Ectodermal cell (in vitro differentiated cells): ENCODE measurements at regions not wholly inside any gene's neighbourhood (a gene's known extent, or its start where the extent isn't known, plus 50 kb on each side); places are given as distances from the start of the nearest gene placed in this dataset.

Source experiments
- H3K27ac ChIP-seq: 2 replicates; pipeline ENCODE4 v1.7.0; 2013; ENCODE audit warnings: mild to moderate bottlenecking, low read depth, low read length; ENCODE audit not compliant: insufficient read depth, poor library complexity, severe bottlenecking
- H3K27me3 ChIP-seq: 2 replicates; pipeline ENCODE4 v1.7.0; 2013; ENCODE audit warnings: mild to moderate bottlenecking, low read length; ENCODE audit not compliant: insufficient read depth, control insufficient read depth, poor library complexity, severe bottlenecking
- H3K36me3 ChIP-seq: one replicate; pipeline ENCODE4 v1.7.0; 2013; ENCODE audit warnings: low read length; ENCODE audit not compliant: control insufficient read depth, insufficient read depth
- H3K4me1 ChIP-seq: one replicate; pipeline ENCODE4 v1.7.0; 2013; ENCODE audit warnings: low read length; ENCODE audit not compliant: control insufficient read depth, insufficient read depth
- H3K4me3 ChIP-seq: 2 replicates; pipeline ENCODE4 v1.7.0; 2013; ENCODE audit warnings: low read depth, low read length, control low read depth; ENCODE audit not compliant: insufficient read depth
- H3K9me3 ChIP-seq: 2 replicates; pipeline ENCODE4 v1.7.0; 2013; ENCODE audit warnings: mild to moderate bottlenecking, low read length, moderate library complexity; ENCODE audit not compliant: control insufficient read depth
- whole genome bisulfite sequencing, 2 experiments: methylation state at CpG; one replicate each; pipeline ENCODE4 v1.1.7; 2013; ENCODE audit warnings: missing lambda C conversion rate in 2 of 2; 5-methylcytosine and 5-hydroxymethylcytosine counted together

DNA sequence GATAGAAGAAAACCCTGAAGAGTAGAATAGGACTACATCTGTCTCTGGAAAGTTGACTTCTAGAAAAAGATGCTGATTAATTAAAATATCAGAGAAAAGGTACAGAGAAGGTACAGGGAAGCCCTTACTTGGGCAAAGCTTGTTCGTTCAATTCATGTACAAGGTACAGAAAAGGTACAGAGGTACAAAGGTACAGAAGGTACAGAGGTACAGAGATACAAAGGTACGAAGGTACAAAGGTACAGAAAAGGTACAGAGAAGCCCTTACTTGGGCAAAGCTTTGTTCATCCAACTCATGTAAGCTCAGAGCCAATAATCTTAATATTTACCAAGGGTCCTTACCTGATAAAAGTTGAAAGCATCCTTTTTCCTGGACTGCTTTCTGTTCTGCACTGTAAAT lies 182.3 kb downstream of the PCSK1 start:
- peaks cover 7% of the 10 kb centered on the region for H3K4me1 ChIP-seq
- no peaks in the 10 kb centered on the region for H3K27me3 ChIP-seq
- 89 to 91% methylated on average over 2 of the region's 2 CpGs for WGBS, 2 experiments
- H3K27ac ChIP-seq: no peak overlapping the region
- no peaks in the 10 kb centered on the region for H3K9me3 ChIP-seq
- H3K4me3 ChIP-seq: no peak overlapping the region
- no peaks in the 10 kb centered on the region for H3K36me3 ChIP-seq

DNA sequence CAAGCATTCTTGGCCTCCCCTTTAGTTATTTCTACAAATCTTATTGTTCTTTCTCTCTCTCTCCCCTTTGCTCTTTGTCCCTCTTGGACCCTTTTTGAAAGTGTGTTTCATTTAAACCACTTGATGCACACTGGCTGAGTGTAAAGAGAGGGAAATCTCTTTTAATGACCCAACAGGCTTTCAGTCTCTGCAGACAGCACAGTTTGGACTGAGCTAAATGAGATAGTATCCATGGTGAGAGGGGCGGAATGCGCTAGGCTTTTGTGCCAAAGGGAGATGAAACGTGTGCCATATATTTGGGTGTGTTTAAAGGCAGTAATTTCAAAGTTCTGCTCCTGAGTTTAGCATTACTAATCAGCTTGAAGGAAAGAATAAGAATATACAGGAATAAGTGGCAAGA lies 184.9 kb downstream of the PCSK1 start:
- no peaks in the 10 kb centered on the region for H3K9me3 ChIP-seq
- no peak overlapping the region for H3K4me3 ChIP-seq
- 85 to 86% methylated on average over 3 of the region's 3 CpGs for WGBS, 2 experiments
- no peaks in the 10 kb centered on the region for H3K36me3 ChIP-seq
- no peaks in the 10 kb centered on the region for H3K27me3 ChIP-seq
- peak overlapping the region; percentile 45 for H3K27ac ChIP-seq
- H3K4me1 ChIP-seq: peaks cover 7% of the 10 kb centered on the region

DNA sequence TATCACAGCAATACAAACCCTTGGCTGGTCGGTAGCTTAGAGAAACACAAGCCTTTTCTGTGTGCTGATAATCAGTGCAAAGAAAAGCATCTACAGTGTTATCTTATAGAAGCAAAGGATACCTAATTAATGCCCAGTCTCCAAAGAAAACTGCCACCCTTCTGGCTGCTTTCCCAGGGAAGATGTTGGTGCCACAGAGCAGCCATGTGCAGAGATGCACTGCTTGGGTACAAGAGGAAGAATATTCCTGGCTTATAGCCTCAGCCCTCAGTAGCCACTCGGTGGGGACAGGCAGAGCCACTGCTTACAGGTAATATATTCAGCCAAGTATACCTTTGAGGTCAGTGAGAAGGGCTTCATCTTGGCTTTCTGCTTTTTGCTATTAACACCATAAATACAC lies 185.3 kb downstream of the PCSK1 start:
- no peak overlapping the region for H3K4me3 ChIP-seq
- peaks cover 7% of the 10 kb centered on the region for H3K4me1 ChIP-seq
- no peaks in the 10 kb centered on the region for H3K36me3 ChIP-seq
- WGBS, 2 experiments: 87 to 91% methylated on average over 2 of the region's 2 CpGs
- H3K27me3 ChIP-seq: no peaks in the 10 kb centered on the region
- no peaks in the 10 kb centered on the region for H3K9me3 ChIP-seq
- no peak overlapping the region for H3K27ac ChIP-seq

DNA sequence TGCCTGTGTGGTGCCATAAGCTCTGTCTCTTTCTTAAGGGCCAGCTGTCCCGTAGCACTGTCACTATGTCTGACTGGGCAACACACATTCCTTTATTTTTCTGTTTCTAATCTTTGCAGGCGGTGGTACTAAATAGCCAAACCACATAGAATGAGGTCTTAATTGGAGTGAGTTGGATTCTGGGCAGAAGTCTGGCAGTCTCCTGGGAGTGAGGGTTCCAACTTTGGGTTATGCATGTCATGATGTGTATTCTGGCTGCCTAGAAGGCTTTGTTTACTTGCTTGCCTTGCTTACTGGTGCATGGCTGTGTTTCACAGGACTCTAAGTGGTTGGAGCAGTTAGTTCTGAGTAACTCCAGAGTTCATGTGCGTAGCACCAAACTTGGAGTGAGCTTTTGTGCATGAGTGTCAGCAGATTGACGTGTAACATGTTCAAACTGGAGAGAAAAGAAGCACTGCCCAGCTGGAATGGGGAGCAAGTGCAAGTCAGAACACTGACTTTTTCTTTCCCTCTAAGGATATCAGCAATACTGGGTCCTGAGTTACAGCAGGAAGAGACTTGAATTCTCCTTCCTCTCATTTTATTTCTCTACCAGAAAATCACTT lies 185.8 kb downstream of the PCSK1 start:
- no peak overlapping the region for H3K4me3 ChIP-seq
- no peaks in the 10 kb centered on the region for H3K9me3 ChIP-seq
- H3K27ac ChIP-seq: no peak overlapping the region
- H3K27me3 ChIP-seq: no peaks in the 10 kb centered on the region
- WGBS, 2 experiments: 87 to 93% methylated on average over 4 of the region's 4 CpGs
- peaks cover 7% of the 10 kb centered on the region for H3K4me1 ChIP-seq
- H3K36me3 ChIP-seq: no peaks in the 10 kb centered on the region

DNA sequence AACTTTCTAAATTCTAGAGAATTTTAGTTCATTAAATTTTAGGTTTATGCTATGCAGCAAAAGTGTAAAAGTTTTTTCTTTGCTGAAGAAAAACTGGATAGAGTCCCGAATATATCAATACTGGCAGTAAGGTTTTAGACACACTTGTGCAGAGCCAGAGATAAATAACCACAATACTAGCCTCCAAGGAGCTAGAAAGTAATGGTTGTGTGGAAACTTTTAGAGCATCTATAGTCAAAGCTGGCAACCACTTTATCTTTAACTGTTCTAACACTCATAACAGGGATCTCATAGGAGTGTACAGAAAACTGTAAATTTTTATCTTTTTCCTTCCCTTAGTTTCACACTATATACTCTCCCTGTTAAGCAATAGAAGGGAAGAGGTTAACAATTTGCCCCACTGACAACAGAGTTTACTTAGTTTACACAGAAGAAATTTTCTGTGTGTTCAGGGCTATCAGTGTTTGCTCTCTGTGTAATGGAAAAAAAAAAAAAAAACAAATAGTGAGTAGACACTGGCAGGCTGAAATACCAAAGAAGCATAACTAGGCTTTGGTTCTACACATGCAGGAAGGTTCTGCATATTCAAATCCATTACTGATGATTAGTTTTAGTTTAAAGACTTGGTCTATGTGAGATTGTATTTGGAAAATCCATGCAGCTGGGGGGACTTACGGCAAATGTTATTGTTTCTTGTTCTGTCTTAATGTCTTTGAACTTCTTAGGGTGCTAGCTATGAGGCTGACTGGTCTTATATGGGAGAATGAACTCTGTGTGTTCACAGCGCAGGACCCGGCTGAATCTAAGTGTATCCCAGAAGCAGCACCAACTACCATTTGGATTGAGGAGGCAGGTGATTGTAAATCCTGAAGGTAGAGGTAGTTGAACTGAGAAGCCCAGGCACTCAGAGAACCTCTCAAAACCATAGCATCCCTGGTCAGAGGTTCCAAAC lies 187.6 kb downstream of the PCSK1 start:
- H3K36me3 ChIP-seq: no peaks in the 10 kb centered on the region
- no peaks in the 10 kb centered on the region for H3K27me3 ChIP-seq
- H3K4me3 ChIP-seq: no peak overlapping the region
- H3K9me3 ChIP-seq: no peaks in the 10 kb centered on the region
- WGBS, 2 experiments: 95 to 97% methylated on average over 4 of the region's 4 CpGs
- peaks cover 7% of the 10 kb centered on the region for H3K4me1 ChIP-seq
- H3K27ac ChIP-seq: no peak overlapping the region

DNA sequence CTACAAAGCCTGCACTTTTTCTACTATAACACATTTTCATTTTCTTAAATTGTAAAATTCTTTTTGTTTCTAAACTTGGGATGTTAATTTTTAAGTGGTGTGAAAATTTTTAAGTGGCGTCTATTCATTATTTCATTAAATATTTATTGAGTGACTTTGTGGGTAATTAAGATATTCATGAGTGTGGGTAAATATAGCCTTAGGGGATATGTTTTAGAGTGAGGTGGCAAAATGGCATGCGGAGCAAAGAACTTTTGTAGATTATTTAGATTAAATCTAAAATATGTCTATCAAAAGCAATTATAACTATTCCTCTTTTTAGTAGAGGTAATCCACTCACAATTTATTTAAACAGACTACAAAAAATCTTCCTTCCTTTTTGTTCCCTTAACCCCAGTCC lies 188.4 kb downstream of the PCSK1 start:
- Histone ChIP-seq H3K27me3 (no peaks in the 10 kb centered on the region), H3K36me3 (no peaks in the 10 kb centered on the region), H3K4me3 (no peak overlapping the region), H3K4me1 (peaks cover 7% of the 10 kb centered on the region), H3K27ac (no peak overlapping the region), H3K9me3 (no peaks in the 10 kb centered on the region)
- WGBS, 2 experiments: 88% methylated on average over 1 of the region's 2 CpGs; no CpG with 5 or more reads in 1 of the 2 experiments

DNA sequence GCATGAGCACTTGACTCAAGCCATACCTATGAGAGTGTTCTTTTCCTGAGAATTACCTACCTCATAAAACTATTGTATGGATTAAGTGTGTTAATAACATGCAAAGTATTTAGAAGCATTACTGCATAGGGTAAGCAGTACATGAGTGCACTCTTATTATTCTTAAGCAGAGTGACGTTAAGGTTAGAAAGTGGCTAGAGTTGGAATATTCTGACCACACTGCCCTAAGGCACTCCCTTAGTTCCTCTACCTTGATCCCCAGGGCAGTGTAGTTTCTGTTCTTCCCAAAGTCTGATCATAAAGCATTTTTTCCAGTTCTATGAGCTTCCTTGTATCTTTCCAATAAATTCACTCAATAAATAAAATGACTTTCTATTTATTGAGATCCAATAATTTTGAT lies 189.2 kb downstream of the PCSK1 start:
- H3K36me3 ChIP-seq: no peaks in the 10 kb centered on the region
- no peaks in the 10 kb centered on the region for H3K27me3 ChIP-seq
- WGBS, 2 experiments: 100% methylated on average over 1 of the region's 1 CpG
- no peak overlapping the region for H3K27ac ChIP-seq
- H3K9me3 ChIP-seq: no peaks in the 10 kb centered on the region
- peaks cover 7% of the 10 kb centered on the region for H3K4me1 ChIP-seq
- no peak overlapping the region for H3K4me3 ChIP-seq

DNA sequence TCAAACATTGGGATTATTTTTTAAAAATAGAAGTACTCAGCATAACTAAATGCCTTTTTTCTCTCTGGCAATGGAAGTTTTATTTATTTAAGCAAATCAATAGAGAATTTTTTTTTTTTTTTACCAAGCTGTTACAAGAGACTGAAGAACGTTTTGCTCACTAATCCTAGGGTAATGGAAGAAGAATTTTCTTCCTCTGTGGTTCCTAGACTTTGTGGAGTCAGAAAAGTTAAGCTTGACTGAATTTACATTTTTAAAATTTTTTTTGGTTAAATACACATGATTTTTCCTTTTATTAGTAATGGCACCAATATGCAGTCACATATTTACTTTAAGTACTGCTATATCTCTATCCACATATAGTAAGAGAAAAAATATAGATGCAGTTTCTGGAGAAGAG lies 189.8 kb downstream of the PCSK1 start:
- H3K36me3 ChIP-seq: no peaks in the 10 kb centered on the region
- peaks cover 7% of the 10 kb centered on the region for H3K4me1 ChIP-seq
- no peak overlapping the region for H3K27ac ChIP-seq
- no peak overlapping the region for H3K4me3 ChIP-seq
- H3K9me3 ChIP-seq: no peaks in the 10 kb centered on the region
- no peaks in the 10 kb centered on the region for H3K27me3 ChIP-seq
- WGBS, 2 experiments: 86% methylated on average over 1 of the region's 1 CpG; no CpG with 5 or more reads in 1 of the 2 experiments

DNA sequence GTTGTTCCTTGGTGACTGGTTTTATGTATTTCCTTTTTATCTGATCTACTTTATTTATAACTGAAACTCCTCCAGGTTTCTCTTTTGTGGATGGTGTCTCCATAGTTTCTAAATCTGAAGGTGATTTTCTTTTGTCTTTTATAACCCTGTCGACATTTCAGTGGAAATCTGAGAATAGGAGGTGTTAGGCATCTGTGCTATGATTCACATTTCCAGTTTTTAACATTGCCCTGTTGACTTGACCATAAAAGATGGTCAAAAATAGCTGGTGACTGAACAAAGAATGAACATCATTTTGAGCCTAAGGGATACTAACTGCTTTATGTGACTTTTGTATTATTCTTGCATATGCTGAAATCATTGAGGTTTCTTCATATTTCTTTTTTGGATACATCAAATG lies 190.5 kb downstream of the PCSK1 start:
- Histone ChIP-seq H3K9me3 (no peaks in the 10 kb centered on the region), H3K27ac (no peak overlapping the region), H3K27me3 (no peaks in the 10 kb centered on the region), H3K4me1 (peaks cover 1% of the 10 kb centered on the region), H3K36me3 (no peaks in the 10 kb centered on the region), H3K4me3 (no peak overlapping the region)
- 88% methylated on average over 1 of the region's 1 CpG; no CpG with 5 or more reads in 1 of the 2 experiments for WGBS, 2 experiments

DNA sequence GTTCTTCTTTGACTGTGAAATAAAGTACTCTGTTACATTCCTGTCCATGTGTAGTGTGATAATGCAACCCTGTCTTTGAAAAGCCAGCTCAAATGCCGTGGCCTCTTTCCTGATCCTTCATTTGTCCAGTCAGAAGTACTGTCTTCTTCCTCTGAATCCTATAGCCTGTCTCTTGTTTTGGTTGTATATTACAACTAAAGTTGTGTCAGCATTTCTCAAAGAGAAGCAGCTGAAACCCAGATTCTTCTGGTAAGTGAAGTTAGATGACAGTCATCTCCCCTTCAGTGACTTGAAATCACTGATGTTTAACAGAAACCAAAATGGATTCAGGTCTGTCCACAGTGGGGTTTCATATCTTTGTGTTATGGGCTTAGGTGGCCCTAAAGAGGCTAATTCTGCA lies 196.2 kb downstream of the PCSK1 start:
- H3K4me1 ChIP-seq: no peaks in the 10 kb centered on the region
- H3K27me3 ChIP-seq: no peaks in the 10 kb centered on the region
- H3K4me3 ChIP-seq: no peak overlapping the region
- 92 to 100% methylated on average over 1 of the region's 1 CpG for WGBS, 2 experiments
- no peak overlapping the region for H3K27ac ChIP-seq
- no peaks in the 10 kb centered on the region for H3K9me3 ChIP-seq
- no peaks in the 10 kb centered on the region for H3K36me3 ChIP-seq
